ENCODE measurements at regions not wholly inside any gene's neighbourhood (a gene's known extent, or its start where the extent isn't known, plus 50 kb on each side); places are given as distances from the start of the nearest gene placed in this dataset.

GRCh38 chr1:11596295-11596694 lies 57.9 kb downstream of the FBXO2 start:
- no peak for DNase-seq
- Histone ChIP-seq H3K27me3 (ENCODE audit: control insufficient read depth, insufficient read depth, low read length) (no peaks in the 10 kb centered on the region; the same call in 1 of the 2 replicates), H3K36me3 (replicated peaks; ENCODE audit: control insufficient read depth, insufficient read depth, low read length) (no peaks in the 10 kb centered on the region), H3K4me3 (ENCODE audit: insufficient read depth, low read depth, low read length) (no peak overlapping the region)

DNA sequence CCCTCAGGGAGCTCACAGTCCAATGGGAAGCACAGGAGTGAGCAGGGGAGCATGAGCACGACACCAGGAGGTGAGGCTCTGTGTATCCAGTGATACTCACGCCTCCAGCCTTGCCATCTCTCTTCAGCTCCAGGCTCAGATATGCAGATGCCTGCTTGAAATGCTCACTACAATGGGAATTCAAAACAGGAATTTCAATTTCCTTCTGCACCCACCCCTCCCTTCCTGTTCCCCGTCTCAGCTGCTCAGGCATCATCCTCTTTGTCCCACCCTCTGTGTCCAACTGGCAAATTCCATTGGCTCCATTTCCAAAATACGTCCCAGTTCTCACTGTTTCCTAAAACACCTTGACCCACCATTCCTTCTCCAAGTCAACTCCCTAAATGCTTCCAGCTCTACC lies 58.9 kb downstream of the FBXO2 start:
- Histone ChIP-seq H3K27me3 (ENCODE audit: control insufficient read depth, insufficient read depth, low read length) (no peaks in the 10 kb centered on the region; the same call in 1 of the 2 replicates), H3K4me3 (ENCODE audit: insufficient read depth, low read depth, low read length) (no peak overlapping the region), H3K36me3 (replicated peaks; ENCODE audit: control insufficient read depth, insufficient read depth, low read length) (no peaks in the 10 kb centered on the region)
- DNase-seq: no peak

DNA sequence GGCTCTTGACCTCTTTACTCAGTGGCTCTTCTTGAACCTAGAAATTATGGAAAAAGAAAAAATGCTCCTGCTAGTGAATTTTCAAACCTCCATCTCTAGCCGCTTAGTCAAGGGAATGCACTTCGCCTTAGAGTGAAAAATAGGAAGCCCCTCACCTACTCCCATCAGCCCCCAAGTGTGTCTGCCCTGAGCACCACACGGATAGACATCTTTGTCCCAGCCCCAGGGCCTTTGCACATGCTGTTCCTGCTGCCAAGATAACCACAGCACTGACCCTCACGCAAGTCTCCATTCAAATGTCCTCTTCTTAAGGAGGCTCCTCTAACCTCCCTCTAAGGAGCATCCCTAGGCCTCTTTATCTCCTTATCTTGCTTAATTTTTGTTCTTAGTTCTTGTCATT lies 59.6 kb downstream of the FBXO2 start:
- no peaks in the 10 kb centered on the region for H3K36me3 ChIP-seq (replicated peaks; ENCODE audit: control insufficient read depth, insufficient read depth, low read length)
- no peak overlapping the region for H3K4me3 ChIP-seq (ENCODE audit: insufficient read depth, low read depth, low read length)
- DNase-seq: no peak
- H3K27me3 ChIP-seq (ENCODE audit: control insufficient read depth, insufficient read depth, low read length): no peaks in the 10 kb centered on the region; the same call in 1 of the 2 replicates

- H3K27me3 ChIP-seq (ENCODE audit: control insufficient read depth, insufficient read depth, low read length): no peaks in the 10 kb centered on the region; the same call in 1 of the 2 replicates
- no peak overlapping the region for H3K4me3 ChIP-seq (ENCODE audit: insufficient read depth, low read depth, low read length)
- no peaks in the 10 kb centered on the region for H3K36me3 ChIP-seq (replicated peaks; ENCODE audit: control insufficient read depth, insufficient read depth, low read length)
- DNase-seq: peak; percentile 87
Measured at GRCh38 chr1:11594222-11594621, 60.0 kb downstream of the FBXO2 start.

GRCh38 chr1:11592752-11593151 lies 61.5 kb downstream of the FBXO2 start:
- Histone ChIP-seq H3K4me3 (ENCODE audit: insufficient read depth, low read depth, low read length) (no peak overlapping the region), H3K36me3 (replicated peaks; ENCODE audit: control insufficient read depth, insufficient read depth, low read length) (no peaks in the 10 kb centered on the region), H3K27me3 (ENCODE audit: control insufficient read depth, insufficient read depth, low read length) (no peaks in the 10 kb centered on the region; the same call in 1 of the 2 replicates)
- no peak for DNase-seq

DNA sequence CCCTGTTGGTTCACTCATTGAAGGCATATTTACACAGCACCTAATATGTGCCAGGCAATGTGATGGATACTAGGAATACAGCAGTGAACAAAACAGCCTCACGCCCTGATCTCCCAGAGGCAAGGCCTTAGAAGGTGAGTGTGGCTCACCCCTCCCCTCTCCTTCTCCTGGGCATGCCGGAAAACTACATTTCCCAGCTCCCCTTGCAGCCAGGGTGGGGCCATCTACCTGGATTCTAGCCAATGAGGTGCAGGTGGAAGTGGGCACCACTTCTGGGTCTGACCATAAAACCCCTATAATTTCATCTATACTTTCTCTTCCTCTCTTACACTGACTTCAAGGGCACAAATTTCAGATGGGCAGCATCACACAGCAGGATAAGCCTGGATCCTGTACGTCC lies 63.8 kb downstream of the FBXO2 start:
- no peak overlapping the region for H3K4me3 ChIP-seq (ENCODE audit: insufficient read depth, low read depth, low read length)
- peak; percentile 84 for DNase-seq
- H3K36me3 ChIP-seq (replicated peaks; ENCODE audit: control insufficient read depth, insufficient read depth, low read length): no peaks in the 10 kb centered on the region
- no peaks in the 10 kb centered on the region; the same call in 1 of the 2 replicates for H3K27me3 ChIP-seq (ENCODE audit: control insufficient read depth, insufficient read depth, low read length)
